Smooth muscle cell (in vitro differentiated cells): ENCODE measurements at regions not wholly inside any gene's neighbourhood (a gene's known extent, or its start where the extent isn't known, plus 50 kb on each side); places are given as distances from the start of the nearest gene placed in this dataset.

Source experiments
- DNase-seq: peaks from one replicate; lab custom pipeline; 2025; ENCODE audit not compliant: unreplicated experiment; lab: John Stamatoyannopoulos, UW
- H2AFZ ChIP-seq: fragments of 200-600 bp; sonication (generic); 2 replicates; pipeline ENCODE4 v1.6.0; 2016; ENCODE audit warnings: antibody characterized with exemption, low read depth, mild to moderate bottlenecking
- H3F3A ChIP-seq: fragments of 200-600 bp; sonication (generic); 2 replicates; pipeline ENCODE4 v1.6.0; 2017; ENCODE audit warnings: antibody characterized with exemption, low read depth
- H3K27ac ChIP-seq: fragments of 200-600 bp; sonication (generic); 2 replicates; pipeline ENCODE4 v1.5.1; 2016; ENCODE audit warnings: low read depth, mild to moderate bottlenecking
- H3K27me3 ChIP-seq: fragments of 200-600 bp; sonication (generic); 2 replicates; pipeline ENCODE4 v1.6.1; 2016; ENCODE audit warnings: low read depth, mild to moderate bottlenecking
- H3K36me3 ChIP-seq: fragments of 200-600 bp; sonication (generic); 2 replicates; pipeline ENCODE4 v1.5.1; 2016; ENCODE audit warnings: low read depth
- H3K4me1 ChIP-seq: fragments of 200-600 bp; sonication (generic); 2 replicates; pipeline ENCODE4 v1.5.1; 2016; ENCODE audit warnings: low read depth
- H3K4me2 ChIP-seq: fragments of 200-600 bp; sonication (generic); 2 replicates; pipeline ENCODE4 v1.6.0; 2016; ENCODE audit warnings: mild to moderate bottlenecking
- H3K4me3 ChIP-seq: fragments of 200-600 bp; sonication (generic); 2 replicates; pipeline ENCODE4 v1.5.1; 2016; ENCODE audit warnings: mild to moderate bottlenecking
- H3K79me2 ChIP-seq: fragments of 200-600 bp; sonication (generic); 2 replicates; pipeline ENCODE4 v1.6.0; 2016; ENCODE audit warnings: low read depth, mild to moderate bottlenecking
- H3K9ac ChIP-seq: fragments of 200-600 bp; sonication (generic); 2 replicates; pipeline ENCODE4 v1.6.0; 2016; ENCODE audit warnings: low read depth
- H3K9me3 ChIP-seq: fragments of 200-600 bp; sonication (generic); replicated peaks from 2 replicates; pipeline ENCODE4 v1.5.1; 2016; ENCODE audit warnings: low read depth
- H4K20me1 ChIP-seq: fragments of 200-600 bp; sonication (generic); 2 replicates; pipeline ENCODE4 v1.6.0; 2016; ENCODE audit warnings: low read depth
- CTCF ChIP-seq: fragments of 200-600 bp; sonication (generic); IDR thresholded peaks from 2 replicates; pipeline ENCODE4 v1.5.1; 2017; ENCODE audit warnings: borderline replicate concordance, mild to moderate bottlenecking, antibody characterized with exemption; ENCODE audit not compliant: insufficient read depth, poor library complexity, severe bottlenecking
- WGBS: methylation state at CpG from one replicate; pipeline ENCODE4 v1.1.7; 2016; ENCODE audit warnings: low lambda C conversion rate; 5-methylcytosine and 5-hydroxymethylcytosine counted together

GRCh38 chr3:82055792-82056191, 294.3 kb upstream of the GBE1 start:
- Histone ChIP-seq H3K9me3 (no peaks in the 10 kb centered on the region), H3K9ac (no peak overlapping the region), H4K20me1 (no peaks in the 10 kb centered on the region), H3K79me2 (no peaks in the 10 kb centered on the region), H3K36me3 (no peaks in the 10 kb centered on the region), H3K4me2 (no peak overlapping the region), H3K27ac (peak overlapping the region; percentile 8), H3F3A (no peaks in the 10 kb centered on the region), H2AFZ (no peak overlapping the region), H3K27me3 (no peaks in the 10 kb centered on the region), H3K4me3 (no peak overlapping the region), H3K4me1 (no peaks in the 10 kb centered on the region)
- no peak for TF ChIP-seq CTCF
- DNase-seq = no peak
- 65% methylated on average over 3 of the region's 3 CpGs for WGBS

- H3K4me3 ChIP-seq = no peak overlapping the region
- H3K79me2 ChIP-seq = no peaks in the 10 kb centered on the region
- no peaks in the 10 kb centered on the region for H3K9me3 ChIP-seq
- H3K4me2 ChIP-seq = no peak overlapping the region
- H3K27me3 ChIP-seq = no peaks in the 10 kb centered on the region
- H3K27ac ChIP-seq = no peak overlapping the region
- 65% methylated on average over 1 of the region's 1 CpG for WGBS
- no peak overlapping the region for H2AFZ ChIP-seq
- DNase-seq = no peak
- H3K9ac ChIP-seq = no peak overlapping the region
- no peaks in the 10 kb centered on the region for H3K36me3 ChIP-seq
- no peak for TF ChIP-seq CTCF
- H4K20me1 ChIP-seq = no peaks in the 10 kb centered on the region
- H3F3A ChIP-seq = no peaks in the 10 kb centered on the region
- H3K4me1 ChIP-seq = no peaks in the 10 kb centered on the region
Observed at GRCh38 chr3:82054849-82055248, 293.4 kb upstream of the GBE1 start.

- H2AFZ ChIP-seq = no peak overlapping the region
- H3K79me2 ChIP-seq = no peaks in the 10 kb centered on the region
- 97% methylated on average over 1 of the region's 1 CpG for WGBS
- H3K36me3 ChIP-seq = no peaks in the 10 kb centered on the region
- no peak overlapping the region for H3K9ac ChIP-seq
- no peaks in the 10 kb centered on the region for H3K4me1 ChIP-seq
- H3K4me3 ChIP-seq = no peak overlapping the region
- H3K9me3 ChIP-seq = no peaks in the 10 kb centered on the region
- DNase-seq = no peak
- no peaks in the 10 kb centered on the region for H4K20me1 ChIP-seq
- no peak overlapping the region for H3K27ac ChIP-seq
- no peak overlapping the region for H3K4me2 ChIP-seq
- H3F3A ChIP-seq = no peaks in the 10 kb centered on the region
- no peaks in the 10 kb centered on the region for H3K27me3 ChIP-seq
- no peak for TF ChIP-seq CTCF
Observed at GRCh38 chr3:82053236-82053635, 291.8 kb upstream of the GBE1 start.

GRCh38 chr3:82050382-82050781, 288.9 kb upstream of the GBE1 start:
- H3K4me3 ChIP-seq = no peak overlapping the region
- H3K27ac ChIP-seq = no peak overlapping the region
- DNase-seq = no peak
- H3K4me2 ChIP-seq = no peak overlapping the region
- TF ChIP-seq CTCF = no peak
- H3K9ac ChIP-seq = no peak overlapping the region
- H3K9me3 ChIP-seq = no peaks in the 10 kb centered on the region
- no peaks in the 10 kb centered on the region for H4K20me1 ChIP-seq
- WGBS = 100% methylated on average over 1 of the region's 1 CpG
- no peaks in the 10 kb centered on the region for H3K36me3 ChIP-seq
- no peaks in the 10 kb centered on the region for H3F3A ChIP-seq
- H3K4me1 ChIP-seq = no peaks in the 10 kb centered on the region
- no peak overlapping the region for H2AFZ ChIP-seq
- no peaks in the 10 kb centered on the region for H3K79me2 ChIP-seq
- no peaks in the 10 kb centered on the region for H3K27me3 ChIP-seq
